AG09319 (cell line): ENCODE measurements at regions not wholly inside any gene's neighbourhood (a gene's known extent, or its start where the extent isn't known, plus 50 kb on each side); places are given as distances from the start of the nearest gene placed in this dataset.
"Not testable (repeated sequence)": the region's sequence is repeated elsewhere in the genome, so short reads cannot be mapped to it uniquely, and the experiment has no call there.

Experiments used
- DNase-seq: peaks from one replicate; pipeline ENCODE4 v3.0.0-alpha.2; 2010; ENCODE audit warnings: low read depth; ENCODE audit errors: extremely low read depth
- CTCF ChIP-seq: IDR thresholded peaks from 2 replicates; pipeline ENCODE4 v1.5.1; 2011; ENCODE audit warnings: low read depth, mild to moderate bottlenecking, inconsistent platforms, low read length, moderate library complexity

DNA sequence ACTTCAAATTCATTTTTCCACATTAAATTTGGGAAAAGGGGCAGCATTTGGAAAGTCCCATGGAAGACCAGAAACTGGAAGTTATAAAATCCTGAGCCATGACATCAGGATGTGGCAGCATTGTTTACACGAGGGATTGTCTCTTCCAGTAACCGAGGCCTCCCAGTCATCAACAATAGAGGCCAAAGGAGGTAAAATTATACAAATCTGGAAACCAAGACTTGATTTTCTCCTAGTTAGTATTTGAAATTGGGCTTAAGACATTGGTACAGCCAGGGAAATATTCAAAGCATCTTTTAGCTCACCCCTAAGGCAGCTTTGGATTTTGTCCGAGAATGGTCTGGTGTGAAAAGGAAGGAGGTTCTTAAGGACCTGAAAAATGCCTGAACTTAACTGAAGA lies 251.6 kb upstream of the FOXF1 start:
- no peak for TF ChIP-seq CTCF
- peak; percentile 27 for DNase-seq

DNA sequence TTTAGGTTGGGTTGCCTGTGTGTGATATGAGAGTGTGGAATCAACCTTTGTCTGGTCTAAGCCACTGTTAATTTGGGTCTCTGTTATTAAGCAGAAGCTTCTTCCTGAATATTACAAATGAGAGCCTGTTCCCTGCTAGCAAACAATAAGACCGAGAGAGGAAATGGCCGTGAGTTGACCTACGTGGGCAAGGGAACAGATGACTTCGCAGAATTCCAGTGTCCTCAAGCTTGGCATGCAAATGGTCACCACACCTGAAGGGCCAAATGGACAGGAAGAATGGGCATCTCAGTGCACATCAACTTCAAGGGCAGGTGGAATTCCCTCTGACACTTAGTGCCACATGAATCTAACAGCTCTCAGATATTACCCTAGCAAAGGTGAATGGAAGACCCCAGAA lies 250.8 kb upstream of the FOXF1 start:
- no peak for DNase-seq
- no peak for TF ChIP-seq CTCF

DNA sequence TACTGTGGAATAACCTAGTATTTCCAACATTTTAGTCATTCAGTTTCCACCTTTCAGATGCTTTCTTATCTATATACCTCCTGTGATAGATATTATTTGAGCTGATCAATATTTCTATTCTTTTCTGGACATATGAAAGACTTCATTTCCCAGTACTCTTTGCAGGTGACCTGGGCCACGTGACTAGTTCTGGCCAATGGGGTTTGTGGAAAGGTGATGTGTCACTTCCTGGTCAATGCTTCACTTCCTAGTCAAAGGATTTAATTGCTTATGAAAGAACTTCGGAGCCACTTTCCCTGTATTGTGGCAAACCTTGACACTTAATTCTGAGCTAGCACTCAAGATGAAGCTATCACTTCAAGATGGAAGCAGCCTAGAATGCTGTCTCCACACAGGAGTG lies 248.9 kb upstream of the FOXF1 start:
- DNase-seq: no peak
- no peak for TF ChIP-seq CTCF

- DNase-seq: not testable (repeated sequence)
Observed at GRCh38 chr16:86267657-86268056, 242.7 kb upstream of the FOXF1 start.

GRCh38 chr16:86270696-86271095 lies 239.6 kb upstream of the FOXF1 start:
- no peak for TF ChIP-seq CTCF

GRCh38 chr16:86272744-86273143 lies 237.6 kb upstream of the FOXF1 start:
- no peak for TF ChIP-seq CTCF
- DNase-seq: no peak

More at GRCh38 chr16:86270696-86271095, 239.6 kb upstream of the FOXF1 start:
- no peak for DNase-seq

DNA sequence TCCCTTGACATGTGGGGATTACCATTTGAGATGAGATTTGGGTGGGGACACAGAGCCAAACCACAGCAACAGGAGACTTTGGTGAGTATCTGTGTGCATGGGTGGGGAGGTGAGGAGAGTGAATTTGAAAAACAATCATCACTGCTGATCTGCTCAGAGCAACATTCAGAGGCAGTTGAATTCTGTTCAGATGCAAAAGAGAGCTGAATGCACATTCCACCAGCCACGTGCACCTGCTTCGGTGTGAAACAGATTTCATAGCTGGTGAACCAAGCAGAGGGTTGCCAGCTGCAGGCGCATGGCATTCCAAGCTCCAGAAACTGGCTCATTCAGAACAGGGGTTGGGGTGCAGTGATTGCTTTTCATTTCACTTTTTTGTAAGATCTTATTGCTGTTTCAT lies 233.1 kb upstream of the FOXF1 start:
- no peak for DNase-seq
- TF ChIP-seq CTCF: no peak

- DNase-seq: not testable (repeated sequence)
Observed at GRCh38 chr16:86277859-86278258, 232.5 kb upstream of the FOXF1 start.

DNA sequence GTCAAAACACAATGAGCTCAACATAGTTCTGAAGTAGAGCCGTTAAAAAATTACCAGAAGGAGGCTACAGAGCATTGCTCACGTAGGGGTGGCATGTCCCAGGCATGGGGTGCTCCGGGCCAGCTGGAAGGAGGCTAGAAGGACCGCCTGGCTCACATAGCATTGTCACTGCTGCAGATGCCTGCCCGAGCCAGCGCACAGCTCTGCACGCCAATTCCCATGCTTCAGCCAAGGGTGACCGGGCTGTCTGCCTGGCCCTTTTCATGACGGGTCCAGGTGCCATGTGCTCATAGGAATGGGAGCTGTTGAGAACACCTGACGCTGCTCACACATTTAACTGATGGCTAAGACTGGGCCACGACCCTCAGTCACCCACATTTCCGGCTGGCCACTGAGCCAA lies 228.9 kb upstream of the FOXF1 start:
- no peak for TF ChIP-seq CTCF
- DNase-seq: no peak
